Epithelial cell of proximal tubule (primary cell): ENCODE measurements at regions not wholly inside any gene's neighbourhood (a gene's known extent, or its start where the extent isn't known, plus 50 kb on each side); places are given as distances from the start of the nearest gene placed in this dataset.

Experiments
- DNase-seq: peaks from one replicate; pipeline ENCODE4 v3.0.0-alpha.2; 2011; ENCODE audit warnings: low read depth
- H3K4me3 ChIP-seq: 2 replicates; pipeline ENCODE4 v1.5.1; 2011; ENCODE audit warnings: low read depth, mild to moderate bottlenecking, low read length
- CTCF ChIP-seq: conservative IDR thresholded peaks from 2 replicates; pipeline ENCODE4 v1.5.1; 2012; ENCODE audit warnings: low read depth, mild to moderate bottlenecking, low read length

GRCh38 chr17:69605571-69605970, 191.1 kb downstream of the MAP2K6 start:
- TF ChIP-seq CTCF, result no peak
- no peak for DNase-seq
- H3K4me3 ChIP-seq, result no peak overlapping the region

- TF ChIP-seq CTCF, result no peak
- H3K4me3 ChIP-seq, result no peak overlapping the region
- DNase-seq, result no peak
Observed at GRCh38 chr17:69606142-69606800, 191.8 kb downstream of the MAP2K6 start.

GRCh38 chr17:69607162-69607834, 192.8 kb downstream of the MAP2K6 start:
- no peak overlapping the region for H3K4me3 ChIP-seq
- TF ChIP-seq CTCF, result peak; percentile 92
- DNase-seq, result no peak

GRCh38 chr17:69608141-69608540, 193.6 kb downstream of the MAP2K6 start:
- H3K4me3 ChIP-seq, result no peak overlapping the region
- TF ChIP-seq CTCF, result no peak
- no peak for DNase-seq

- DNase-seq, result peak; percentile 71
- no peak overlapping the region for H3K4me3 ChIP-seq
- TF ChIP-seq CTCF, result no peak
Observed at GRCh38 chr17:69608808-69609472, 194.4 kb downstream of the MAP2K6 start.

- TF ChIP-seq CTCF, result peak; percentile 85
- no peak overlapping the region for H3K4me3 ChIP-seq
- no peak for DNase-seq
Observed at GRCh38 chr17:69609473-69610305, 195.2 kb downstream of the MAP2K6 start.
